GM12865 (cell line): ENCODE measurements at regions not wholly inside any gene's neighbourhood (a gene's known extent, or its start where the extent isn't known, plus 50 kb on each side); places are given as distances from the start of the nearest gene placed in this dataset.

Source experiments
- DNase-seq: peaks from one replicate; pipeline ENCODE4 v3.0.0; 2010; ENCODE audit warnings: low read depth
- H3K4me3 ChIP-seq: 2 replicates; pipeline ENCODE4 v1.5.1; 2011; ENCODE audit warnings: mild to moderate bottlenecking, low read depth, low read length, control low read depth
- TF ChIP-seq, protein P1 (sequence below): IDR thresholded peaks from 2 replicates; pipeline ENCODE4 v1.5.1; 2011; ENCODE audit warnings: low read length, control low read depth, low read depth, inconsistent platforms; ENCODE audit not compliant: insufficient read depth; ENCODE audit errors: missing control alignments

DNA sequence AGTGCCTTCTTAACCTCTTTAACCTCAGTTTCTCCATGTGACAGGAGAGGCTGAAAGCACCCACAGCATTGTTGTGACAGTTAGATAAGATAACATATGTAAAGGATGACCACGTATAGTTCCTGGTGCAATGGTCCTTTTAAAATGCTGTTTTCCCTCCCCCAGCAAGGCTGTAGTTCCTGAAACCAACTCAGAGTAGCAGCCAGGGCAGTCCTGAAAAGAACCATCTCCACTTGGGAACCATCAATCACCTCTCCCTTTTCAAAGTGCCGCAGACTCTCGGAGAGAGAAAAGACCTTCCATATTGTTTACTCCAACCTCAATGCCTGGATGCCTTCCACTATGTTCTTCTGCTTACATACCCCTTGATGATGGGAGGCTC is 158.8 kb downstream of the DDX1 start:
- H3K4me3 ChIP-seq = no peak overlapping the region
- DNase-seq = no peak
- TF ChIP-seq, protein P1, sequence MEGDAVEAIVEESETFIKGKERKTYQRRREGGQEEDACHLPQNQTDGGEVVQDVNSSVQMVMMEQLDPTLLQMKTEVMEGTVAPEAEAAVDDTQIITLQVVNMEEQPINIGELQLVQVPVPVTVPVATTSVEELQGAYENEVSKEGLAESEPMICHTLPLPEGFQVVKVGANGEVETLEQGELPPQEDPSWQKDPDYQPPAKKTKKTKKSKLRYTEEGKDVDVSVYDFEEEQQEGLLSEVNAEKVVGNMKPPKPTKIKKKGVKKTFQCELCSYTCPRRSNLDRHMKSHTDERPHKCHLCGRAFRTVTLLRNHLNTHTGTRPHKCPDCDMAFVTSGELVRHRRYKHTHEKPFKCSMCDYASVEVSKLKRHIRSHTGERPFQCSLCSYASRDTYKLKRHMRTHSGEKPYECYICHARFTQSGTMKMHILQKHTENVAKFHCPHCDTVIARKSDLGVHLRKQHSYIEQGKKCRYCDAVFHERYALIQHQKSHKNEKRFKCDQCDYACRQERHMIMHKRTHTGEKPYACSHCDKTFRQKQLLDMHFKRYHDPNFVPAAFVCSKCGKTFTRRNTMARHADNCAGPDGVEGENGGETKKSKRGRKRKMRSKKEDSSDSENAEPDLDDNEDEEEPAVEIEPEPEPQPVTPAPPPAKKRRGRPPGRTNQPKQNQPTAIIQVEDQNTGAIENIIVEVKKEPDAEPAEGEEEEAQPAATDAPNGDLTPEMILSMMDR = no peak

GRCh38 chr2:15750822-15751329 is 159.2 kb downstream of the DDX1 start:
- TF ChIP-seq, protein P1 = no peak
- DNase-seq = no peak
- no peak overlapping the region for H3K4me3 ChIP-seq

GRCh38 chr2:15751477-15751876 is 159.8 kb downstream of the DDX1 start:
- no peak overlapping the region for H3K4me3 ChIP-seq
- TF ChIP-seq, protein P1 = no peak
- no peak for DNase-seq

DNA sequence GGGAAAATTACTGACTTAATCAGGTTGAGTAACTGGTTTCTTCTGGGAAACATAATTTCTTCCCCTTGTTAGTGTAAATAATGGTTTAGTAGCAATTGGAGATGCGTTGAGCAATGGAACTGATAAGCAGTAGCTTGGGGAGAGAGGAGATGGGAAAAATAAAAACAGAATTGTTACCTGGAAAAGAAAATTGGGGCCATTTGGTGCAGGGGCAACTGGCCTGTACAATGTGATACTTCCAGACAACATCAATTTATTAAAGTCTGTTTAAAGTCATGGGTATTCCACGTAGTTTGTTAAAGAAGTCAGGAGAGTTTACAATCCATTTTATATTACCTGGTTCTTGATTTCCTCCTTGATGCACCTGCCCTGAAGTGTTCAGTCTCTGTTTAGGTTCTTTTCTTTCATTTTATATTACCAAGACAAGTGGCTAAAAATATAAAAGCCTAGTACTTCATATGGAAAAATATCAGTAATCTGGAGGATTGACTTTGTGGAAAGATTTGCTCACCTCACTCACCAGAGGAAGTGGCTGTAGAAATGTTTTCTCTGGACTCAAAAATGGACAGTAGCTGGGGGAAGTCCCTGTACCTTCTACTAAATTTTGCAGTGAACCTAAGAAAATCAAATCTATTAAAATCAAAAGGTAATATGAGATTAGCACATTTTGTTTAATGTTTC is 161.0 kb downstream of the DDX1 start:
- DNase-seq = no peak
- TF ChIP-seq, protein P1 = no peak
- H3K4me3 ChIP-seq = no peak overlapping the region

DNA sequence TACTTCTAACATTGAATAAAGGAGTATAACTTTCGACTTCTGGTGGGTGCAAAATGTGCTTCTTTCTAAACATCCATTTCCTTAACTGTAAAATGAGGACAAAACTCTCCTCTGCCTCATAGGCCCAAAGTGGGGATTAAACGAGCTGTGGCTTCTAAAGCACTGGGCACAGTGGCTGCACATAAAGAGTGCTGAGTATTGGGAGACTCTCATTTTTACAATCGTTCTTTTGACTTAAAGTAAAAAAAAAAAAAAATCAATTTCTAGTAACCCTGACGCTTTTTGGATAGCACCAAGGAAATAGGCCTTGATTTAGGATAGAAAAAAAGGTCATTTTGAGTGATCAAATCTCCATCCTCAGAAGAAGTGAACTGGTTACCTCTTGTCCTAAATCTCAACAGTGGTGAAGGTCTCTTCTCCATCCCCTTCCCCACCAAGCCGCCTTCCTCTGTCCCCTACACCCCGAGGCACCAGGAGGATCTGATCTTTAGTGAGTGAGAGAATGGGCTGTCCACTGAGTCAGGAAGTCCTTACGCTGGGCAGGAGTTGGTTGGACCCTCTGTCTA is 161.6 kb downstream of the DDX1 start:
- TF ChIP-seq, protein P1 = no peak
- H3K4me3 ChIP-seq = no peak overlapping the region
- no peak for DNase-seq

DNA sequence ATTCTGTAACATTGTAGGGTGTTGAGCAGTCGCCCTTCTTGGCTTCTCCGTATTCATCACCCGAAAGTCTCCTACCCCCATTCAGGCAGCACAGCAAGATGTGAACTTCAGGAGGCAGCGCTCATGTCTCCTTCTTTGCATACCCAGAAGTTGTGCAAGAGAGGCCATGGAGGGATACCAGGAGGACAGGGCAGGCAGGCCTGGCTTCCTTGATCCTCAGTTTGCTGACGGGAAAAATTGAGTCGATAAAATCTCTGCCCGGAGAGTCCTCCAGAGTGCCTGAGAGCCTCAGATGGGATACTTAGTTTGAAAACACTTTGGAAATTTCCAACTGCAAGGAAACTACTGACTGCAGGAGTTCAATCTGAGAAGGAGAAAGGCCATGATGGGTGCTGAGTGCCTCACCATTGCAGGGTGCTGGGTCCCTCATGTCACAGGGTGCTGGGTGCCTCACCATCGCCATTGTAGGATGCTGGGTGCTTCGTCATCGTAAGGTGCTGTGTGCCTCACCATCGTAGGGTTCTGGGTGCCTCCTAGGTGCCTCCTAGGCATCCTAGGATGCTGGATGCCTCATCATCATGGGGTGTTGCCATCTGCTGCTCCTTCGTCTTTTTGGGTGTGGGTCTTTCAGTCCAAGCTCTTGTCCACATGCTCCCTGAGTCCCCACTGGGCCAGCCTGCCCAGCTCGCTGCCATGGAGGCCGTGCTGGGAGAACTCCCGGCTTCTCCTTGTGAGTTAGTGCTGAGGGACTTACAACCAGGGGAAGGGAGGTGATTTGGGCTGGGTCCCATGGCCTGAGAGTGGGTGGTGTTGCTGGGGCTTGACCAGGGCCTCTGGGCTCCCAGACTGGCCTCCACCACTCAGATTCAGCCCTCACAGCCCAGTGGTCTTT is 162.4 kb downstream of the DDX1 start:
- DNase-seq = no peak
- TF ChIP-seq, protein P1 = no peak
- H3K4me3 ChIP-seq = no peak overlapping the region
